Effector CD8-positive, alpha-beta T cell (primary cell): ENCODE measurements at regions not wholly inside any gene's neighbourhood (a gene's known extent, or its start where the extent isn't known, plus 50 kb on each side); places are given as distances from the start of the nearest gene placed in this dataset.

Experiments
- DNase-seq: peaks from one replicate; lab custom pipeline; 2025; lab: John Stamatoyannopoulos, UW

GRCh38 chr1:193562121-193562520 lies 375.7 kb upstream of the B3GALT2 start:
- DNase-seq, result no peak

GRCh38 chr1:193558491-193559028 lies 372.1 kb upstream of the B3GALT2 start:
- DNase-seq, result no peak

DNA sequence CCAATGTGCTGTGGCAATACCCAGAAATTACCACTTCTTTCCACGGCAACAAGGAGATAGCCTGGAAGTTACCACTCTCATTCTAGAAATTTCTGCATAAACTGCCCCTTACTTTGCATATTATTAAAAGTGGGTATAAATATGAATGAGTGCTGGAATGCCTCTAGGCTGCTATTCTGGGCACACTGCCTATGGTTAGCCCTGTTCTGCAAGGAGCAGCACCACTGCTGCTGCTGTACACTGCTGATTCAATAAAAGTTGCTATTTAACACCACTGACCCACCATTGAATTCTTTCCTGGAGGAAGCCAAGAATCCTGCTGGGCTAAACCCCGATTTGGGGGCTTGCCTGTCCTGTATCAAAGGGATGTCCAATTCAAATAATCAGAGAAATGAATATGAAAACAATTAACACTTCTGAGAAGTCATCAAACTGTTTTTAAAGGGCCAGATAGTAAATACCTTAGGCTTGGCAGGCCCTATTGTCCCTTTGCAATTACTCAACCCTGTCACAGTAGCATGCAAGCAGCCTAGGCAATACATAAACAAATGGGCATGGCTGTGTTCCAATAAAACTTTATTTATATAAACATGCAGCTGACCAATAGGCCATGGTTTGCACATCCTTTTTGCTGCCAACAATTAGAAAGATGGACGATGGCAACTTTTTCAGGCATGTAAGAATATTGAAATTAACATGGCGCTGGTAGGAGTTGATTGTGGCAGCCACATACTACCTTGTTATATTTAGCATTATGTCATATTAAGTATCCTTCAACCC lies 369.4 kb upstream of the B3GALT2 start:
- DNase-seq, result no peak

GRCh38 chr1:193553564-193553963 lies 367.2 kb upstream of the B3GALT2 start:
- no peak for DNase-seq

DNA sequence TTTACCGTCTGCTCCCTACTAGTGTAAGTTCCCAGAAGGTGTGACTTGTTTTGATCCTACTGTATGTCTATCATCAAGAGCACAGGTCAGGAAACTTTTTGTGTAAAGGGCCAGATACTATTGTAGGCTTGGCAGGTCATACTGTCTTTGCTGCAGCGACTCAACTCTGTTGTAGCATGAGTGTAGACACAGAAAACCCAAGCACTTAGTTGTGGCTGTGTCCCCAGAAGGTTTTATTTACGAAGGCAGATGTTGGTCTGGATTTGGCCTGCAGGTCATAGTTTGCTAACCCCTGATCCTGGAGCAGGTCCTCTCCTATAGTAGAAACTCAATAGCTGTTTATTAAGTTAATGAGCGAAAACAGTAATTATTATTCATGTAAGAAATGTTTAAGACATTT lies 365.9 kb upstream of the B3GALT2 start:
- no peak for DNase-seq

DNA sequence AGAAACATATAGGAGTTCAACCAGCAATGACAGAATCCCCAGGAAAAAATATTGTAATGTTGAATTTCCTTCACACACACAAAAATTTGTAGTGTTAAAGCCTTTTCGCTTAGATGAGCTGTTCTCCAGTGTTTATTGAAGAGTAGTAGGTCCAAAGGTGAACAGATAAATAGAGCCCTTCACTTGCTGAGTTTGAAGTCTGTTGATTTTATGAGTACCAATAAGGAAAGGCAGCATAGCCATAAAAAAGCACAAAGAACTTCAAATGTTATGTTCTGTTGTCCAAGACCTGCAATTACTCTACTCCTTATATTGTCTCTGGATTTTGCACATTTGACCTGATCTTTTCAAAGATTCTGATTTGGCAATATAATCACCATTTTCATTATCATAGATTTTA lies 362.7 kb upstream of the B3GALT2 start:
- no peak for DNase-seq

DNA sequence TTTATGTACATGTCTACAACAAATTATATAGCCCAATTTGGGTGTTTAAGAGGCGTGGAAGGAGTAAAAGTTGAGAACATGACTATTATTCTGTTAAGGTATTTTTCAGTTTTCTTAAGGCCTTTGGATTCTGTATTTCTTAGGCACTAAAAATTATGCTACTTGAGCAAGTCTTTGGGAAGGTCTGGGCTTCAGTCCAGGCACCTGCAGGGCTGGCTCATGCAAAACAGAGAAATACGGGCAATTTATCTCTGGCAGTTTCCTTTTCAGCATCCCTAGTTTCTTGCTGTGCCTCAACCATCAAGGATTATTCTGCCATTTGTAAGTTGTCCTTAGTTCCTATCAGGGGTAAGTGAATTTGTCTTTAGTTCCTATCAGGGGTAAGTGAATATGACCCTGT lies 358.8 kb upstream of the B3GALT2 start:
- no peak for DNase-seq

DNA sequence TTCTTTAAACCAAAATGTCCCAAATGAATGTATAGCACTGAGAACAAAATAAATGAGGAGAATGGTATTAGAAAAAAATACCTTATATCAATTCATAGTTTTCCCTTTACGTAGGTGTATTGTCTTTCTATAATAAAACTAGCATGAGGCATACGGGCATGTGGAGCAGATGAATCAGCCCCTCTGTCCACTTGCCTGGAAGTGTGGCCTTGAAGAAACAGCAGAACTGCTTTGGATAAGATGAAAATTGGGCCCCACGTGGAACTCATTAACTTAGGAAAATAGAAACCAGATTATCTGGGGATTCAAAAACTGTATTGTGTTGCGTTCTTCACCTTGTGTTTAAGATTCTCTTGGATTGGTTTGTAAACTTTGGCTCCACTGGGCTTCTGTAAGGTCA lies 356.8 kb upstream of the B3GALT2 start:
- no peak for DNase-seq

- DNase-seq, result no peak
Observed at GRCh38 chr1:193542690-193543089, 356.3 kb upstream of the B3GALT2 start.

GRCh38 chr1:193540511-193540910 lies 354.1 kb upstream of the B3GALT2 start:
- no peak for DNase-seq

DNA sequence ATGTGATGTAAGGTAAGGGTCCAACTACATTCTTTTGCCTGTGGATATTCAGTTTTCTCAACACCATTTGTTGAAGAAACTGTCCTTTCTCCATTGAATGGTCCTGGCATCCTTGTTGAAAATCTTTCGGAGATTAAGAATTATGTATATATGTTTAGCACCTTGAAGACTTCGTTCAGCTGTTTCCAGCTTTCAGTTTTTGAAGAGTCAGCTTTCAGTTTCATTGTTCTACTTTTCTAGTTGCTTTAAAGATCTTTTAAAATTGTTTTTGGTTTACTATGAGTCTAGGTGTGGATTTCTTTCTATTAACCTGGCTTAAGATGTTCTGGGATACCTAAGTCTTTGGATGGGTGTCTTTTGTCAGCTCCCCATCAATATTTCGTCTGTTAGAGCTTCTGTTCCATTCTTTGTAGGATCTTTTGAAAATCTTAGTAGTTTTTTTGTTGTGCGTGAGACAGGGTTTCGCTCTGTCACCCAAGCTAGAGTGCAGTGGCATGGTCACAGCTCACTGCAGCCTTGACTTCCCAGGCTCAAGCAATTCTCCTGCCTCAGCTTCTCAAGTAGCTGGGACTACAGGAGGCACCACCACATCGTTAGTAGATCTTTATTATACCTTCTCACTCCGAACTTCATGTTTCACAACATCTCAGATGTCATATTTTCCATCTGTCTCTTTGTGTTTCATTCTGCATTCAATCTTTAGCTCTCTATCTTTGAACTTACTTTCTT lies 353.5 kb upstream of the B3GALT2 start:
- no peak for DNase-seq

- no peak for DNase-seq
Observed at GRCh38 chr1:193538680-193539079, 352.3 kb upstream of the B3GALT2 start.

DNA sequence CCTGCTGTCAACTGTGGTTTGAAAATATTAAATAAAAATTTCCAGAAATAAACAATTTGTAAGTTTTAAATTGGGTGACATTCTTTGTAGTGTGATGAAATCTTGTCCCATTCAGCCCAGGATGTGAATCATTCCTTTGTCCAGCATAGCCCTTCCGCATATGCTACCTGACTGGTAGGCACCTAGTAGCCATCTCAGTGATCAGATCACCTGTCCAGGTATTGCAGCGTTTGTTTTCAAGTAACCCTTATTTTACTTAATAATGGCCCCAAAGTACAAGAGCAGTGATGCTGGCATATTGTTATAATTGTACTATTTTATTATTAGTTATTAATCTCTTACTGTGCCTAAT lies 351.6 kb upstream of the B3GALT2 start:
- no peak for DNase-seq

DNA sequence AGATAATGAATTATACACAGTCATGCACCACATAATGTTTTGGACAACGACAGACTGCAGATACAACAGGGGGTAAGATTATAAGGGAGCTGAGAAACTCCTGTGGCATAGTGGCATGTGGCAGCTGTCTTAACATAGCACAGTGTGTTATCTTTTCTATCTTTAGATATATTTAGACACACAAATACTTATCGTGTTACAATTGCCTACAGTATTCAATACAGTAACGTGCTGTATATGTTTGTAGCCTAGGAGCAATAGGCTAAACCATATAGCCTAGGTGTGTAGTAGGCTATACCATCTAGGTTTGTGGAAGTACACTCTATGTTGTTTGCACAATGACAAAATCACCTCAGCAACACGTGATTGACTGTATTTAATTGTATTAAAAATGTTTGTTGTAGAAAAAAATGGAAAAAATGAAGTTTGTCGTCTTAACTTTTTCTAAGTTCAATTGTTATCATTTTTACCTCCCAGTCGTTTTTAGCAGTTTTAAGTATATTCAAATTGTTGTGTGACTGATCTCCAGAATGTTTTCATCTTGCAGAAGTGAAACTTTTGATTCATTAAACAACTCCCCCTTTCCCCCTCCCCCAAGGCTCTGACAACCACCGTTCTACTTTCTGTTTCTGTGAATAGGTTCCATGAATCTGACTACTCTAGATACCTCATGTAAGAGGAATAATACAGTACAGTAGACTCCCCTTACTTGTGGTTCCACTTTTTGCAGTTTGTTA lies 351.0 kb upstream of the B3GALT2 start:
- DNase-seq, result no peak

GRCh38 chr1:193533853-193534252 lies 347.4 kb upstream of the B3GALT2 start:
- no peak for DNase-seq

GRCh38 chr1:193525917-193526710 lies 339.7 kb upstream of the B3GALT2 start:
- no peak for DNase-seq

GRCh38 chr1:193525411-193525810 lies 339.0 kb upstream of the B3GALT2 start:
- no peak for DNase-seq

DNA sequence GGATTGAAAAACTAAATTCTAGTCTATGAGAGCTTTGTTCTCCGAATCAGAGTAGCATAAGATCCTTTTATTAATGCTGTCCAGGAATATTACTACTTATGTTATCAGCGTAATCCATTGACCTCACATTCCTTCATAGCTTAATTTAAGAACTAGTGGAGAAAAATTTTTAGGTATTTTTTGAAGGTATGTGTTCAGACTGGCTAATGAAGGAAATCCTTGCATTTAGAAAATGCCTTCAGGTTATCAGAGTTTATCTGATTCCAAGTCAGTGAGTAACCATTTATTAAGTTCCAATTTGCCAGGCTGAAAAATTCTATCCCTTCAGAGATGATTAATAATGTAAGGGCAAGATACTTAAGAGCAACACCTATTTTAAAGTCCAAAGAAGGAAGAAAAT lies 338.2 kb upstream of the B3GALT2 start:
- DNase-seq, result no peak

- no peak for DNase-seq
Observed at GRCh38 chr1:193524021-193524420, 337.6 kb upstream of the B3GALT2 start.

DNA sequence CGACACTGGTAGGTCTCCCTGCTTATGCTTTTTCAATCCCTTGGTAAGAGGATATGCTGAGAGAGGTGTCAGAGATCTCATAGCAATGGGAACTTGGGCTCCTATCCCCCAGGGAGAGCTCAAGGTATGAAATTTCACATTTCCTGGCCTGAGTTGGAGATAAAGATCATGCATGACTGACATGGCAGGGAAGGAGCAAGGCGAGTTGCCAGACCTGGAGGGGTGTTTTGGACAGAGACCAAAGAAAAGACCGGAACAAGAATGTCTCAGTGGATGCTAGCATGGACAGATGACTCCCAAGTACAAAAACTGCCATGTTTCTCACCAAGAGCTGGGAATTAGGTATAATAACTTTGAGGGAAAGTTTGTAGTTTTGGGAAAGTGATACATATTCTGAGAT lies 334.1 kb upstream of the B3GALT2 start:
- DNase-seq, result no peak

DNA sequence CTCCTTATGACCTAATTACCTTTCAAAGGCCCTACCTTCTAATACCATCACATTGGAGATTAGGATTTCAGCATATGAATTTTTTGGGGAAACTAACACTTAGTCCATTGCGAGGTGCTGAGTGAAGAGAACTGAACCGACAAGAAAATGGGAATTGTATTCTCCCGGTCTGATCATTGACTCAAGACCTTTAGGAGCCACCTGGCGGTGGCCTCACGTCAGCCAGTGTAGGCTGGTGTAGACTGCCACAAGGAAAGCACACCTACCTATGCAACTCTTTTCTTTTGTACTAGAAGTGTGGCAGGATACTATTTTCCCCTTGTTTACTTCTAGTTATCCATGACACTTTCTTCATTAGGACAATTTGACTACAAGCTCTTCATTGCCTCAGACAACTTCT lies 333.5 kb upstream of the B3GALT2 start:
- no peak for DNase-seq
